GM03348 (cell line): ENCODE measurements at regions not wholly inside any gene's neighbourhood (a gene's known extent, or its start where the extent isn't known, plus 50 kb on each side); places are given as distances from the start of the nearest gene placed in this dataset.
"Not testable (repeated sequence)": the region's sequence is repeated elsewhere in the genome, so short reads cannot be mapped to it uniquely, and the experiment has no call there.

ENCODE experiments used
- DNase-seq: peaks from one replicate; pipeline ENCODE4 v3.0.0; 2012; ENCODE audit warnings: low spot score

- DNase-seq, result no peak
Measured at GRCh38 chr4:177802661-177803060, 360.4 kb upstream of the AGA start.

DNA sequence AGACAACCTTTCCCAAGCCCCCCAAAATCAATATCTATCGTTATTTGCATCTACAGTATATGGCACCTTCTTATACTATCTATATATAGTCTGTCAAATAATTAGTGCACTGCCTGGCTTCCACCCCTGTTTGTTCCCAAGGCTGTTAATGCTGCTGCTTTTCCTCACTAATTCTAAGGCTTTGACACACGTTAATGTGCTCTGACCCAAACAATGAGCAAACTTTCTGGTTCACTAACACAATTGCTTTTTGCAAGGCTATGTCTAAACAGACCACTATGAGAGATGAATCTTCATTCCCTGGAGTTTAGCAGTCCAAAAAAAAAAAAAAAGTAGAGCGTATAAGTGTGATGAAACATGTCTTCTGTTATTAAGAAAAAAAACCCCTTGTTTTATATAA is 360.9 kb upstream of the AGA start:
- no peak for DNase-seq

- no peak for DNase-seq
Measured at GRCh38 chr4:177809791-177810190, 367.6 kb upstream of the AGA start.

GRCh38 chr4:177810220-177810619 is 368.0 kb upstream of the AGA start:
- no peak for DNase-seq

- DNase-seq, result not testable (repeated sequence)
Measured at GRCh38 chr4:177818392-177818791, 376.2 kb upstream of the AGA start.

- DNase-seq, result no peak
Measured at GRCh38 chr4:177826973-177827372, 384.7 kb upstream of the AGA start.

- DNase-seq, result no peak
Measured at GRCh38 chr4:177841258-177841657, 399.0 kb upstream of the AGA start.

DNA sequence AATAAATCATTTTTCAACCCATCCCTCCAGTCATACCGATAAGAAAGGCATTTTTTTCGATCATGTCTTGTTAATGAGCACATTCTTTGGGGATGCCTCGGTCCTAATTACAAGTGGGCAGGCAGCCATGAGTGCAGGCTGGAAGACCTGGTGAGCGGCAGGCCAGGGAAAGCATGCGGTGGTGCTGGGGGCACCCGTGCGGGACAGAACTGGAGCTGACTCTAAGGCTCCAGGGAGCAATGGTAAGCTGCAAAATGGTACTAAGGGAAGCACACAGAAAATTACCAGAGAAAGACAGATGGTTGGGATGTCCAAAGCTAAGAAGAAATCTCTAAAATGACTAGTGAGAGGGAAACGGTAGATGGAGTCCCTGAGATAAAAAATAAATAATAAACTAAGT is 411.0 kb upstream of the AGA start:
- DNase-seq, result no peak

GRCh38 chr4:177855507-177856197 is 413.4 kb upstream of the AGA start:
- no peak for DNase-seq

DNA sequence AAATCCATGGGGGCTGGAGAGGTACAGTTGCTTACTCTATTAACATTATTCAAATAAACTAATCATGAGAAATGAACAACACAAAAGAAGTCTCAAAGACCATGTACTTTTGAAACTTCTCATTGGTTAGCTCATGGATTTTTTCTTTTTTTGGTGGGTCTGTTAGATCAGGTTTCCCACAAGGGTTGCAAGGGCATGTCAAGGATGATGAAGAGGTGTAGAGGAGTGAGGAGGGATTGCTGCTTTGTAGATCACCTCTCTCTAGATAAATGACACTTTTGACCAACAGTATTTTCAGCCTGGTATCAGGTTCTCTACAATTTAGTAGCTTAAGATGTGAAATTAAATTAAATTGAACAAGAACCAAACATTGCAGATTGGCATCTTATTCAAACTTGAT is 417.9 kb upstream of the AGA start:
- no peak for DNase-seq

DNA sequence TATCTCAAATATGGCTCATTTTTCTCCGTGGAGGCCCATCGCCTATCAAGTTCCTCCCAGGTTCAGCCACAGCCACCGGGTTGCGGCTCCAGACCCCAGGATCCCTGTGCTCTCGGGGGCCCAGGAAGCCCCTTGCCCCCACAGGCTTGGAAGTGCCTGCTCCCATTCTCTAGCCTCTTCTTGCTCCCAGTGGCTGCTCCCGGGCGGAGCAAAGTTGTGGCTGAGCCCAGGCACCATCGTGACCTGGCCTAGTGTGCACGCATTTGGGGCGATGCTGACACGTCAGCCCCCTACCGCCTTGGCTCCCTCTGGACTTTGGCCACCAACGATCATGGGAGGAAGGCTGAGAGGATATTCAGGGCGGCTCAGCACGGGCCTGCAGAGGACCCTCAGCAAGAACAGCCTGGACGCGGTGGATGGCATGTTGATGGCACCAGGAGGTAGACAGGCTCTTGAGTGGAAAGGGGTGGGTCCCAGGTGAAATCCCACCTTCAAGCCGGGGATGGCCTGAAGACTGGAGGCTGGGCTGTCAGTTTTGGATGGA is 419.4 kb upstream of the AGA start:
- no peak for DNase-seq

DNA sequence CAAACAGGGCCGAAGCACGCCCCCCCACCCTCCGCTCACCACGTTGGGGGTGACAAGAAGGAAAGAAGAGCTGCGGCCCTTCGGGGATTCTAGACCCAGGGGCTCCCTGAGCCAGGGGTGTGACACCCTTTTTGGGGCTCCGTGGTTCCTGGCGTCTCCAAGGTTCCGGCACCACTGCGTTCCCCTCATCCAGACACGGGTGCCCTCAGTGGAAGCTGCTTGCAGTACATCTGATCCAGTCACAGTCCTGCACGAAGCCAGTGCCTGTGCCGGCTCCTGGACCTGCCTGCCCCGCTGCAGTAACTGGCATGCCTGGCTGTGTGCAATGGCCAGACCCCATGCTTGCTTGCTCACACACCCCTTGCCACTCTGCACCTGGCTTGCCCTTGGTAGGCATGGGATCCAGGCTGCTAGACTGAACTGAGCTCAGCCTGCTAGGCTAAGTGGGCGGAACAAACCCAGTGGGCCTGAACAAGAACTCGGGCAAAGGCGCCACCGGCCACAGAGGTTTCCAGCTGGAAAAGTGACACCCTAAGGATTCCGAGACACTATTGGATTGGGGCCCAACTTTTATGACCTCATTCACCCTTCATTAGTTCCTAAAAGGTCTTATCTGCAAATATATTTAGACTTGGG is 420.4 kb upstream of the AGA start:
- no peak for DNase-seq

GRCh38 chr4:177879851-177880250 is 437.6 kb upstream of the AGA start:
- DNase-seq, result no peak

GRCh38 chr4:177895136-177895535 is 452.9 kb upstream of the AGA start:
- no peak for DNase-seq

- no peak for DNase-seq
Measured at GRCh38 chr4:177901786-177902185, 459.5 kb upstream of the AGA start.

DNA sequence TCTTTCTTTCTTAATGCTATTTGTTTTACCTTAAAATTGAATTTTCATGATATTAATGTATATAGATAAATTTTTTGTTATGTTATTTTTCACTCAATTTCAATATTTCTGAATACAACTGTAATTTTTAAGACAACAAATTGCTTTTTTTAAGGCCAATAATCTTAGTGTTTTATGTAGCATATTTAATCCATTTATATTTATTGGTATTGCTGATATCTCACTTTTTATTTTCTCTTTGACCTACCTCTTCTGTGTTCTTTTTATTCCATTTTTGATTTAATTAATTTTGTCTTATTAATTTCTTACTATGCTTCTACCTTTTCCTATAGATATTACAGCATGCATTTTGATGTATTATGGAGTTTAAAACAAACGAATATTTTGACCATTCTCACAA is 460.1 kb upstream of the AGA start:
- DNase-seq, result no peak

DNA sequence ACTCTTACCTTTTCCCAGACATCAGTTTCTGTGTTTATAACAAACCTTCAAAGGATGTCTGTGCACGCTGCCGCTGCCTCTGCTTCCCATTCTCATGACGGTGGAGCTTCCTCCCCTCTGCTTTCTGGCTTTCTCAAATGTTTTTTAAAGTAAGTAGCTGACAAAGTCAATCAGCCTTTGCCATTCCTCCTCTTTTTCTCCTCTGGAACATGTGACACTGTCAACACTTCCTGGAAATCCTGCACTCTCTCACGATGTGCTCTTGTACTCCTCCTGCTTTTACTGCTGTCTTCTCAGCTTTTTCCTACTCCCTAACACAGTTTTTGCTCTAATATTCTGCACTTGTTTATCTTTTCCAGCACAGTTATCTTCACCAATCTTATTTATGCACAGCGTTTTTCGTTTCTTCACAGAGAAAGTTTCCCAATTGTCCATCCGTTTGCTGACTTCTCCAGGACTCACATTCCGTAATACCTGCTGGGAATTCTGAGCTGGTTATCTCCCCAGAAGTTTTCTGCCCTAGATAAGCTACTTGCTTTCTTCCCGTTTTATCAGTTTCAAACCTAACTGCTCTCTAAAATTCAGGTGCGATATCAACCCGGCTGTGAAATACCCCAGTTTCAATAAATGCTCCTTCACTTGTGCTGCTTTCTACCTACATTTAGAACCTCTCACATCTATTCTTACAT is 465.6 kb upstream of the AGA start:
- no peak for DNase-seq

DNA sequence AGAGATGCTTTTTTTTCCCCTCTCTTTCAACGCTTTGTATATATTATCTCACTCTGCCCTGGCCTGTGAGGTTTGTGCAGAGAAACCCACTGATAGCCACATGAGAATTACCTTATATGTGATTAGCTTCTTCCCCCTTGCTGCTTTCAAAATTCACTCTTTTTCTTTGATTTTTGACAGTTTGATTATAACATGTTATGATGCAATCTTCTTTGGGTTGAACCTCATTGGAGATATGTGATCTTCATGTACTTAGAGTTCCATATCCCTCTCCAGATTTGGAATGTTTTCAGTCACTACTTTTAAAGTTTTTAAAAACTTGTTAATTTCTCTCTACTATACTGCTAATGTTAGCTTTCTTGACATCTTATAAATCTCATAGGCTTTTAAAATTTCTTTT is 479.5 kb upstream of the AGA start:
- no peak for DNase-seq

DNA sequence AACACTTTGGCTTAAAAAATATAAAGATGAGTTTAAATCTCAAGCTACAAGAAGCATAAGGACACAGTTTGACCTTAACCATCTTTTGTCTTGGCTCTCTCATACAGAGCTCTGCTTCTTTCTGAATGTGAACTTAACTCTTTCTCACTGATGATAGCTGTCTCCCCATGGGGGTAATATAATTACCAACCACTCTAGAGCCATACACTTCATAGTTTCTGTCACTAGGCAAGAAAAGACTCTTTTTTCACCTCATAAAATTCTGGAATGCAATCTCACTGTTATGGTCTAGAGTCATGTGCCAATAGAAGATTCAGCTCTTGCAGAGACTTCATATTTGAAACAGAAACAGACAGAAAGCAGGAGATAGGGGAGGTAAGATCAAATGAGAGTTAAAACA is 481.7 kb upstream of the AGA start:
- DNase-seq, result no peak

- no peak for DNase-seq
Measured at GRCh38 chr4:177937041-177937440, 494.8 kb upstream of the AGA start.

DNA sequence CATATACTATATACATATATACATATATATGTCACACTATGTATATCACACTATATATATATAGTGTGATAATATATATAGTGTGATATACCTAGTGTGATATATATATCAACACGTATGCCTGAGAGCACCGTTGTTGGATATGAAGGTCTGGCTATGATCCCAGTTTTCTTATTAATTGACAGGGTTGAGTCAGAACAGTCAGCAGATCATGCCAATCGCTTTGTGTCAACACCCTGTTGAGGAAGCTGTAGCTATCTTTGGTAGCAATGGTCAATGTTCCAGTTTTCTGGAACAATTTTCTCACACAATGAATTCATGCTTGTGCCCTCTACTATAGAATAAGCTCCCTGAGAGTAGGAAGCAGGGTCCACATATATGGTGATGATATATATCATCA is 496.0 kb upstream of the AGA start:
- no peak for DNase-seq

DNA sequence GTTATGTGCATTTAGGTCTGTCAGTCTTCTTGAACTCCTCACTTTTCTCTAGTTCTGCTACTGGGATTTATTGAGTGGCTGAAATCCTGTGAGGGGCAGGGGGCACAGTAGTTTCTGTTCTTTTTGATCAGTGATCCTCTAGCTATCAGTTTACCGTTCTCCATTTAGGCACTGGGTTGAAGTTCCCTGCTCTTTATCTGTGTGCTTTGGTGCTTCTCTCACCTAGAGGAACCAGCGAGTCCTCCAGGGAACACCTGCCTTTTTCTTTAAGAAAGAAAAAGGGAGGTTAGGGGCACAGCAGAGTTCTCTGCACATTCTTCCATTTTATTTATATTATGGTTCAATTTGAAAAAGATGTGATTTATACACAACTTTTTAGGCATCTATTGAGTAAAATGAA is 503.0 kb upstream of the AGA start:
- DNase-seq, result no peak

- DNase-seq, result no peak
Measured at GRCh38 chr4:177947607-177948006, 505.4 kb upstream of the AGA start.
